NCI-H2029 (cell line): ENCODE measurements at regions not wholly inside any gene's neighbourhood (a gene's known extent, or its start where the extent isn't known, plus 50 kb on each side); places are given as distances from the start of the nearest gene placed in this dataset.
"Not testable (repeated sequence)": the region's sequence is repeated elsewhere in the genome, so short reads cannot be mapped to it uniquely, and the experiment has no call there.

Source experiments
- DNase-seq: peaks from one replicate; lab custom pipeline; 2025; lab: John Stamatoyannopoulos, UW

DNA sequence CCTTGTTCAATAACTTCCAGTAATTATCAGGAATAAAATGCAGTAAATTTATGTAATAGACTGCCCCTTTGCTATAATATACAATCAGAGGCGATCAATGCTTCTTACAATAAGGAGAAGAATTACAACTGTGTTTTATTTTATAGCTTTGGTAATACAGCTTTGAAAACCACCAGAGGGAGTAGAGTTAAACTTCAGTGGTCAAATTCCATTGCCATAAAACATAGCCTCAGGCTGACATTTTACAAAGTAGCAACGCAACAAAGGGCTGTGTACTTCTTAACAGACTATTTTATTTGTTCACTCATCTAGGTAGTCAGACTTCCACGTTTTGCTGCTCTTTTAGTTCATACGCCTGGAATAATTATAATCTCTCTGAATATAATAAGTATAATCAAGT, 58.5 kb downstream of the TEX13C start:
- no peak for DNase-seq

DNA sequence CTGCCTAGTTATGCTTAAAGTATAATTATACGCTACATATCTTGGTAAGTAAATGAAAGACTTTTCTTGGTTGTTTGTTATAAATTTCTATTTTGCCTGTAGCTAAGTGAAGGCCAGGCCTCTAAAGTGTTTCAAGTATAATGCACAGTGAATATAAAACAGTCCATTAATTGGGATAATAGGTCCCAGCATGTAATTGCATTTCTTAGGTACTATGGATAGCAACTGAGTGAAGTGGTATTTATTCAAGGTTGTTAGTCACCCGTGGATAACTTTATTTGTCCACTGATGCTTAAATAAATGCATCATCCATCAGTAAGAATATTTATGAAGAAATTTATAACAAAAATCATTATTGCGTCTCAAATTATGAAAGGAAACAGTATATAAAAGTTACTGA, 59.1 kb downstream of the TEX13C start:
- DNase-seq, result no peak

DNA sequence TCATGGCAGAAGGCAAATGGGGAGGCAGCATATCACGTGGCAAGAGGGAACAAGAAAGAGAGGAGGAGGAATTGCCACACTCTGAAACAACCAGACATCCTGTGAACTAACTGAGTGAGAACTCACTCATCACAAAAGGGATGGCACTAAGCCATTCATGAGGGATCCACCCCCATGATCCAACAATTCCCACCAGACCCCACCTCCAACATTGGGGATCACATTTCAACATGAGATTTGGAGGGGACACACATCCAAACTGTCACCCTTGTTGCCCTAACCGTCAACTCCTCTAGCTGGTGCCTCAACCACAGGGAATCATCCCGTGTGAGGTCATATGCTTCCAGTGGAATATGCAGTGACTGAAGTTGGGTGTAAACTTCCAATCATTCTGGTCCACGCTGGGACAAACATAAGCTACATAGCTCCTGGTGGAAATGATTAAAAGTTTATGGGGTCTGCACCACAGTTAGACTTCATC, 62.5 kb downstream of the TEX13C start:
- no peak for DNase-seq

DNA sequence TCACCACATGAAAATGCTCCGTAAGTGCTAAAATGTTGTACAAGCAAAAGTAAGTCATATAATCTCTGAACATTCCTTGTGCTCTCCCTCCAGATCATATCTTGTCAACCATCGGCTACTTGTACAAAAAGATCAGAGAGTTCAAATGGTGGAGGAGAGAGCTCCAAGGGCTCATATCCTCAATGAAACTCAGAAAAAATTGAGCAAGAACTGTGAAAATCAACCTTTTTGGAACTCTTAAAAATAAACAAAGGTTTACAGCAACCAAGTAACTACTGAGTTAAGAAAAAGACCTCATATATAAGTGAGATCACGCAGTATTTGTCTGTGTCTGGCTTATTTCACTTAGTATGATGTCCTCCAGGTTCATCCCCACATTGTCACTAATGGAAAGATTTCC, 63.2 kb downstream of the TEX13C start:
- DNase-seq, result no peak

DNA sequence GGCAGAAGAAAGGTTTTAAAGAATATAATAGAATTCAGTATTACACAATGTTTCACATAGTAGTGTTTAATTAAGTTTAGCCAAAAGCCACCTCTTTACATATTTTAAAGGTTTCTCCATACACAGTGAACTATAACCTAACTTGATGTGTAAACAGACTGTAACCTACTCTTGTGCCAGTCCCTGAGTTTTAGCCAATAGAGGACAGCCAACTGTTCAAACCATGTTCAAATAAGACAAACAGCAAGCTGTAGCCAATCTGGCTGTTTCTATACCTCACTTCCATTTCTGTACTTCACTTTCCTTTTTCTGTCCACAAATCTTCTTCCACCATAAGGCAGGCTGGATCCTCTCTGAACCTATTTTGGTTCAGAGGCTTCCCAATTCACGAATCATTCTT, 65.2 kb downstream of the TEX13C start:
- no peak for DNase-seq

DNA sequence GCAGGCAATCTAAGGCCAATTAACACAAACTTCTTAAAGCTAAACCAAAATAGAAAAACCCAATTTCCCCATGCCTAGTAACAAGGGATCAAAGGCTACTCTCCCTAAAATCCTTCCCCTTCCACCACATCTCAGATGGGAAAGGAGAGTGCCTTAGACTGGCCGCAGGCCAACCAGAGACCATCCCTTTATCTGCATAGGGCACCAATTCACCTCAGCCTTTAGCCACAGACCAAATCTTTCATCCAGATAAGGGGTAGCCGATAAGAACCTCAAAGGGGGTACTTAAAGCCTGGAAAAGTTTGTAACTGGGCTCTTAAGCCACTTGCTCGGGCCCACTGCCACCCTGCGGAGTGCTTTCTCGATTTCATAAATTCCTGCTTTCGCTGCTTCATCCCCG, 68.3 kb downstream of the TEX13C start:
- DNase-seq, result no peak

DNA sequence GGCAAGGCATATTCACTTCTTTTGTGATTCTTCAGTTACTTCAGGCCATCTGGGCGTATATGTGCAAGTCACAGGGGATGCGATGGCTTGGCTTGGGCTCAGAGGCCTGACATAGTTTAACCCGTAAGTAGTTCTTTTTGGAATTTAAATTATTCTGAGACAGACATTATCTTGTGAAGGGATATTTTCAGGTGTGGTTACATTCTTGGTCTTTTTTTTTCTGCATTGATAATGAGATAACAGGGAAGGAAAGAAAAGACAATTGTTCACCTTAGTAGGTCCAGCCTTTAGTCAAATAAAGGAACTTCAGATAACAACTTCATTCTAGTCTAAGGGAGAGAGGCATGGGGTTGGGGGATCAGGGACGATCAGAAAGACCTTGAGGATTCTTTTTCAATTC, 74.8 kb downstream of the TEX13C start:
- DNase-seq, result no peak

DNA sequence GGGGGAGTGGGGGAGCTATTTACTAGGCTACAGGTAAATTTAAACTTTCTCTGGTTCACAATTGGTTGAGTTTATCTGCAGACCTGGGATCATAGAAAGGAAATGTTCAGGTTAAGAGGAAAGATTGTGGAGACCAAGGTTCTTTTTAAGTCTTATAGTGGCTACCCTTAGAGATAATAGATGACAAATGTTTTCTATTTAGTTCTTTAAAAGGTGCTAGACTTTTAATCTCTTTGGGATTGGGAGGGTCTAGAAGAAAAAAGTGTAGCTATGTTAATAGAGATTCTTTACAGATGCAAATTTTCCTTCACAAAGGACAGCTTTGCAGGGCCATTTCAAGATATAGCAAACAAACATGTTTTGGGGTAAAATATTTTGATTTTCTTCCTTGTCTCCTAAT, 76.0 kb downstream of the TEX13C start:
- DNase-seq, result no peak

DNA sequence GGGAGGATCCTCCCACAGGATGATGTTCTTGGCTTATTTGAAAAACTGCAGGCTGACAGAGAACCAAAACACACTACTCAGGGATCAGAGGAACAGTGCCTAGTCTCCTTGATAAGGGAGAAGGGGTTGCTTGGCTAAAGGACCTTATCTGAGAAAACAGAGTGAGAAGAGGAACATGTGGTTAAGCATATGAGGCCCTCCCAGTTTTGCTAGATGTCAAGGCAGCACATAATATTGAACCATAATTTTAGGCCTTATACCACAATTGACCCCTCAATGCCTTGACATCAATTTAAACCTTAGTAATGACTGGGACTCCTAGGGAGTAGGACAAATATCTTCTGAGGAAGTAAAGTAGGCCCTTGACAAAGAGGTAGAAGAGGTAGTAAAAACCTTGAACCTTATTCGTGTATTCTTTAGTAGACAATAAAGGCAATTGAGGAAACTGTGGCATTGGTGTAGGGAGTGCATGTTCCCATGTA, 79.3 kb downstream of the TEX13C start:
- no peak for DNase-seq

DNA sequence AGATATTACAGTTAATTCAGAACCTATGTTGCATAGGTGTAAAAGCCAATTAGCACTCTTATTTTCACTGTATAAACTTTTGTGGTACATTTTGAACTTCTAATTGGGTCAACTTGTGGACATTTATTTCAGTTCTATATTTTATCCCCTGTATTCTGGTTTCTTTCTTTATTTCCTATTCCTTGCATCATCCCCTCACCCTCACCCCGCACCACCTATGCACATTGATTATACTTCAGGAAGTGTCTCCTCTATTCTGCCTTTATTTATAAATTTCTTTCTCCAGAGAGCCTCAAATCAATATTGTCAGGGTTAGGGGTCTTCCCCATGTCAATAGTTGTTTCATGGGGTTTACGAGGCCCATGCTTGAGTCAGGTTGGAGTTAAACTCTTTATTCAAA, 83.1 kb downstream of the TEX13C start:
- no peak for DNase-seq

DNA sequence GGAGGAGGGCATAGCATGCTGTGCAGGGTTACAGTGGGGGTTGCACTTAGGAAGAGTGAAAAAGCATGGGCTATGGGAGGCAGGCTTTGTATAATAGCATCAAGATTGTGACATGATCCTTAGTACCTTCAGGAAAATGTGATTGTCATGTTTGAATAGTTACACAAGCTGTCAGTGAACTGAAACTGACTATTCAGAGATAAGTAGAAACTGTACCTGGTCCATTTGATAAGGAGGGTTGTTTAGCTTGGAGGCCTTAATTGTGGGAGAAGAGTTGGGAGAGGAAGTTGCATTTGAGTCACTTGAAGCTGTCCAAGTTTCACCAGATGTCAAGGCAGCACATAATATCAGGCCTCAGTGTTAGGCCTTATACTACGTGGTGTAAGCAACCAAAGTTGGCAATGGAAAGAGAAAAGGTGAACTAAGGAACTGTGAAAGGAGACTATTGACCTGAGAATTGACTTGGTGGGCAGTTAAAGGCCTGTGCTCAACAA, 85.0 kb downstream of the TEX13C start:
- no peak for DNase-seq

DNA sequence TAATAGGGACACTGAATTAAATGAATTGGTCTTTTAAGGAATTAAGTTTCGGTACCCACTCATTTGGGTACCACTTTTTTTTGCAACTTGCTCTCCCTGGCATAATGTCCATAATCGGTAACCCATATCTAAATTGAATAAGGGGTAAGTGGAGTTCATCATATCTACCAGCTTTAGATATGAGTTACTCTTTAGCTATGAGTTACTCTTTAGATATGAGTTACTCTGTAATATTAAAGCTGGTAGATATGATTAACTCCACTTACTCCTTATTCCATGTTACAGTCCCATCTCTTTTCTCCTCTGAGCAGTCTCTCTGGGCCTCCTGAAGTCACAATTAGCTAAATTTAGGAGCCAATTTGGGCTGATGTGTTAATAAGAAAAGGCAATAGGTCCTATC, 85.7 kb downstream of the TEX13C start:
- DNase-seq, result no peak

DNA sequence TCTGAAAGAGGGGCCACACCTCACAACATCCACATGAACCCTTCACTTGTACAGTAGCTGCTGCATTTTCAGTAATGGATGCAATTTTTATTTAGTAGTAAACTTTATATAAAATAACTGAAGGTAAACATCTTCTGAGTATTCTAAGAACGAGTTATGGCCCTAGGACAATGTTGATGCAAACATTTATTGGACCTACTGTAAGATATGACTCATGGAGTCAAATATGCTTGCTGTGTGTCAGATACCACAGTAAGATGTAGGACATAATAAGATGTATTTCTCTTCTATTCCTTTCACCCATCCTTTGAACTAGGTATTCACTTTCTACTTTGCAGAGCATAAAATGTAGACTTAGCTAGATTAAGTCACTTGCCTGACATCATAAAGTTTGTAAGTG, 87.6 kb downstream of the TEX13C start:
- no peak for DNase-seq

DNA sequence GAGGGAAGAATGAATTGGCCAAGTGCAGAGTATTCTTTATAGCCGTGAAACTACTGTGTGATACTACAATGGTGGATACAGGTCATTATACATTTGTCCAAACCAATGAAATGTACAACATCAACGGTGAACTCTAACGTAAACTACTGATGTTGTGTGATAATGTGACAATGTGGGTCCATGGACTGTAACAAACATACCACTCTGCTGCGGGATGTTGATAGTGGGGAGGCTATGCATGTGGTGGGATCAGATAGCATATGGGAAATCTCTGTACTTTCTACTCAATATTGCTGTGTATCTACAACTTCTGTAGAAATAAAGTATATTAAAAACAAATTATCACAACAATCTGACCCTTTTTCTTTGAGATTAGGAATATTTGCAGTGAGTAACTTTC, 101.1 kb downstream of the TEX13C start:
- DNase-seq, result no peak

DNA sequence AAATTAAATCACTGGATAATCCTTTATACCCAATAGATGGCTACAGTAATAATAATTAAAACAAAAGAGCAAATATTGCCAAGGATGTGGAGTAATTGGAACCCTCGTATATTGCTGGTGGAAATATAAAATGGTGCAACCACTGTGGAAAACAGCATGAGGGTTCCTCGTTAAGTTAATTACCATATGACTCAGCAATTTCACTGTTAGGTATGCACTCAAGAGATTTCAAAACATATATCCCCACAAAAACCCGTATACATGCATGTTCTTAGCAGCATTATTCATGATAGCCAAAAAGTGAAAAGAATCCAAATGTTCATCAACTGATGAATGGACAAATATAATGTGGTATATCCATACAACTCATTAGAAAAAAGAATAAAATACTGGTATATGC, 103.3 kb downstream of the TEX13C start:
- no peak for DNase-seq

DNA sequence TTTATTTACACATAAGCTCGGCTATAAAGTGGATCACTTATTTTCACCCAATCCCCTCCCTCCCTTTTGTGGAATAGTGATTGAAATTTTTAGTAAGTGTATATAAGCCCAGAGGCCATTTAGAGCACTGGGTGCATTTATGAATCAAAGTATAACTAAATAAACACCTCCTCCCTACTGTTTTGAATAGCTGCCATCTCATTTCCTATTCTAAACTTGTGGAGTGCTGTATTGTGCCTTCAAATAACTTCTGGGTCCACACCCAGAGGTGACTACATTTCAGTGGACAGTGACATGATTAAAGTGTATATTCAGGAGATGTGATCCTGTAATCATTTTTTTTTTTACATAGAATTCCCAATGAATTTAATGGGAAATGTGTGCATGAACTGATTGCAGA, 104.9 kb downstream of the TEX13C start:
- DNase-seq, result no peak

DNA sequence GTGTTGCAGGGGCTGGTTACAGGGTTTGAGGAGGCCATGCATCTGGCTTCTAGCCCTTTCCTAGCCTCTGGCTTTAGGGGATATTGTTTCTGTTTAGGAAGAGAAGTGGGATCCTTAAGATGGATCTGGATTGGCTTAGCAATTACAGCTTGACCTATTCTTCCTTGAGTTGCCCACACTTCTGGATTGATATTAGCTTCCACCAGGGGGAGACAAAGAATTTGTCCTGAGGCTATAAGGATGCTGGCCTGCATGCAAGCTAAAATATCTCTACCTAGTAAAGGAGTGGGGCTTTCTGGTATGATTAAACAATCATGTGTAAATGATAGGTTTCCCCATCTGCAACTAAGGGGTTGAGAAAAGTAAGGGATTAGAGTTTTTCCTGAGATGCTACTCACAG, 117.2 kb downstream of the TEX13C start:
- no peak for DNase-seq

DNA sequence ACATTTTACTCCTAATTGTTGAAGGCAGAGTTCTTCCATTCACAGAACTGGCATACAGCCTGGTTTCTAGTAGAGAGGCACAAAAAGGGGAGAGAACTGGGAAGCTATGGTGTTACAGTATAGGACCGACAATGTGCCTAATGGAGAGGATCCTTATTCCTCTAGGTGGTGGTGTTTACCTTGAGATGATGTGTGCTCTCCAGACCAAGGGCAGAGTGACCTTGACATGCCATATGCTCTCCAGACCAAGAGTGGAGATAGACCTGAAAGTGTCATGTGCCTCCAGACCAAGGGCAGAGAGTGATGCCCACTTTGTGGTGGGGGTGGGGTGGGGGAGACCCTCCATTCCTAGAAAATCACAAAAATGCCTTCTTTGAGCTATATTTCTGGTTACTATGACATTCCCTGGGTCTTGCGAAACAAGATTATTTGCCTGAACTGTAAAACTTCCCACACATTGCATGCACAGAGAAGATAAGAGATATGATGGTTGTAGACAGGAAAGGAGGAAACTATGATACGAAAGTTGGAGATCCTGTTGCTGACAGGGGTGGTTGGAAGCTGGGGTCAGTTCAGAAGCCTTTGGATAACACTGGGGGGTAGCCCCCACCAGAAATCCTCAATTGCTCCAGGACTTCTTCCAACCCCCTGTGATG, 119.7 kb downstream of the TEX13C start:
- no peak for DNase-seq

DNA sequence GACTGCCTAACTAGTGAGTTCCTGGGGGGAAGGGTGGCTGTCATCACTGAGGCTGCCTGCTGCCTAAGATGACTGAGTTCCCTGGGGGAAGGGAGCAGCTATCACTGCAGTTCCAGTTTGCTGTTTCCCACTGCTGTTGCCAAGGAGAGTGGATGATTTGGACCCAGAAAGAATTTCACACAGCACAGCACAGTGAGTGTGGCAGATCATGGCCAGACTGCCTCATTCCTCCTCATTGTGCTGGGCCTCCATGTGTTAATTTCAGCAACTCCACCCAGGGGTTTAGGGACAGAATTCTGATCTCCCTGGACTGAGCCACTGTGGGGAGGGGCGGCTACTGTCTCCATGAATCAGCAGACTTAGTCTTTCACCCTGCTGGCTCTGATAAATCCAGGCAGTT, 125.0 kb downstream of the TEX13C start:
- no peak for DNase-seq

DNA sequence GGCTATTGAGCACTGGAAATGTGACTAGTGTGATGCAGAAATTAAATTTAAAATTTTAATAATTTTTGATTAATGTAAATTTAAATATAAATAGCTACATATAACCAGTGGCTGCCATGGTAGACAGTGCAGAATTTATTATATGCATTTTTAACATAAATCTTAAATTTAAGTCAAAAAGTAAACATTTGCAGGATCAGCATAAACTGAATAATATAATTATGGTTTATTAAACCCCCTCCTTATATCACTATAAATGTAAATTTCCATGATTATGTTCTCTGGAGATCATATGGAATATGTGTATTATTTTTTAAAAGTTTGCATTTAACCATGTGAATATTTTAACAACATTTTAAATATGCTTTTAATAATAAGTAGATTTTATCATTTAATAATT, 155.8 kb downstream of the TEX13C start:
- no peak for DNase-seq

DNA sequence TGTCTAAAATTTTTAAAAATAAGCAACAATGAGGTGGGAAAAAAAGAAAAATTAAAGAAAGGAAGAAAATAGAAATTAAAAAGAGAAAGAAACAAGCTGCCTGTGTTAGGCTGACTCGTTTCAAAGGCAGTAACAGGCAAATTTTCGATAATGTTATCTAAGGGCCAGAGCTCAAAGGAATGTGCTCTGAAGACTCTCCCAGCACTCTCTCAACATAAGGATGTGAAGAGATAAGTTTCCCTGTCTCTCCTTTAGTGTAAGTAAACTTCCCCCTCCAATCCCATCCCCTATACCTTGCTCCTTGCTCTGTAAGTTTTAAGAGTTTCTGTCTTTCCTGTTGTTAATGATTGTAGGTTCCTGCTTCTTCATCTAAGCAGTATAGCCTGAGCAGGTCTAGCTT, 172.8 kb downstream of the TEX13C start:
- no peak for DNase-seq

DNA sequence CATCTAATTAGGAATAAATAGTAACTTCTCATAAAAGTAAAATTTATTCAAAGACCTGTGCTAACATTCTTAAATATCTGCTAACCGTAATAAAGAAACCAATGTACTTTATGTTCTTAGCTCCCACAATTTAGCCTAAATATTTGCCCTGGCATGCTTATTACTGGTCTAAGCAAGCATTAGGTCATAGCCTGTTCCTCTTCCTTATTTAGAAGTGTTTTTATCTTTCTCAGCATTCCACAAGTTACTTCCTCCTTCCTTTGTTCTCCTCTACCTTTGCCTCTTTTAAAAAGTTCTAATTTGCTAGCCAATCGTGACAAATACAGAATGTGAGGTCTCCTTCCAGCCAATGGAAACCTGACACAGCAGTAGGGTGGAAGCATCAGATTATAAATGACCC, 173.3 kb downstream of the TEX13C start:
- DNase-seq, result not testable (repeated sequence)

DNA sequence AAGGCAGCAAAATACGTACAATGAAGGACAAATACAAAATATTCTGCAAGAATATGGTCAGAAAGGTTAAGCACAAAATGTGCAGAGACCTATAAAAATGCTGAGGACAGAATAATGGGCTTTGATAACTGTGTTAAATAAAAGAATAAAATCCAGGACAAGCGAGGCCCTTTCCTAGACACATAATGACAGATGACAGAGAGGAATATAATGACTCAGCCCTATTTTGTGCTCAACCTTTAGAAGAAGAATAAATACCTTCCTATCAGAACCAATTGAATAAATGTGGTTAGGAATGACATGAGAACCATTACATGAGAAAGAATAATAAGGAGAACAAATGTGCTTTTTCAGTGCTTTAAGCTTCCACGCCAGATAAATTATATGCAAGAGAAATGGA, 178.0 kb downstream of the TEX13C start:
- no peak for DNase-seq

DNA sequence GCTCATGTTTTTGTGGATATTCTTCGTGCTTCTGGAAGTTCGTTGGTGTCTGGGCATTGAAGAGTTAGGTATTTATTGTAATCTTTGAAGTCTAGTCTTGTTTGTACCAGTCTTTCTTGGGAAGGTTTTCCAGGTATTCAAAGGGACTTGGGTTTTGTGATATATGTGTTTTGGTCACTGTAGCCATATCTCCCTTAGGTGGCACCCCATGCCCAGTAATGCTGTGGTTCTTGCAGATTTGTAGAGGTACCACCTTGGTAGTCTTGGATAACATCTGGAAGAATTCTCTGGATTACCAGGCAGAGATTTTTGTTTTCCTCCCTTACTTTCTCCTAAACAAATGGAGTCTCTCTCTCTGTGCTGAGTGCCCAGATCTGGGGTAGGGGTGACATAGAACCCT, 184.1 kb downstream of the TEX13C start:
- DNase-seq, result no peak
